ENCODE measurements at regions not wholly inside any gene's neighbourhood (a gene's known extent, or its start where the extent isn't known, plus 50 kb on each side); places are given as distances from the start of the nearest gene placed in this dataset.
"Not testable (repeated sequence)": the region's sequence is repeated elsewhere in the genome, so short reads cannot be mapped to it uniquely, and the experiment has no call there.

DNA sequence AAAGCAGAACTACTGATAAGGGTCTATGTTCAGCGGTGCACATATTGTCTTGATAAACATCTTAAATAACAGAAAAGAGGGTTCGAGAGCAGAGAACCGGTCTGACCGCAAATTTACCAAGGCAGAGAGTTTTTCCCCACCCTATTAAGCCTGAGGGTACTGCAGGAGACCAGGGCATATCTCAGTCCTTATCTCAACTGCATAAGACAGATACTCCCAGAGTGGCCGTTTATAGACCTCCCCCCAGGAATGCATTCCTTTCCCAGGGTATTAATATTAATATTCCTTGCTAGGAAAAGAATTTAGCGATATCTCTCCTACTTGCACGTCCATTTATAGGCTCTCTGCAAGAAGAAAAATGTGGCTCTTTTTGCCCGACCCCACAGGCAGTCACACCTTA lies 74.3 kb downstream of the CYP26B1 start:
- not testable (repeated sequence) for TF ChIP-seq POLR2A (IDR thresholded peaks at IDR 0.05); POLR2AphosphoS5 (IDR thresholded peaks at IDR 0.05); CTCF (IDR thresholded peaks at IDR 0.05 in 8 of 11, conservative IDR thresholded peaks at IDR 0.05 in 3 of 11)

Data from spleen (tissue), 7 donors.